ENCODE measurements at regions not wholly inside any gene's neighbourhood (a gene's known extent, or its start where the extent isn't known, plus 50 kb on each side); places are given as distances from the start of the nearest gene placed in this dataset.

- TF ChIP-seq MAX (IDR thresholded peaks at IDR 0.05) (no peak), NRF1 (IDR thresholded peaks at IDR 0.05; ENCODE audit: low read depth, low read length) (no peak), NANOG (IDR thresholded peaks at IDR 0.05; ENCODE audit: insufficient read depth, low read depth, low read length, poor library complexity, severe bottlenecking) (no peak), CREB1 (IDR thresholded peaks at IDR 0.05) (no peak), JUND (IDR thresholded peaks at IDR 0.05; ENCODE audit: low read length) (no peak)
Measured at GRCh38 chr3:17840651-17841050, 98.2 kb upstream of the TBC1D5 start (continued).

Measured in H1 (cell line).